HuH-7 (cell line): ENCODE measurements at regions not wholly inside any gene's neighbourhood (a gene's known extent, or its start where the extent isn't known, plus 50 kb on each side); places are given as distances from the start of the nearest gene placed in this dataset.
A peak's percentile ranks its signal among the peaks of the same experiment; 100 is the strongest.

Experiments used
- DNase-seq: peaks from one replicate; pipeline ENCODE4 v3.0.0; 2011; ENCODE audit warnings: low spot score

- no peak for DNase-seq
Observed at GRCh38 chr17:34141590-34141989, 113.5 kb upstream of the CCL2 start.

DNA sequence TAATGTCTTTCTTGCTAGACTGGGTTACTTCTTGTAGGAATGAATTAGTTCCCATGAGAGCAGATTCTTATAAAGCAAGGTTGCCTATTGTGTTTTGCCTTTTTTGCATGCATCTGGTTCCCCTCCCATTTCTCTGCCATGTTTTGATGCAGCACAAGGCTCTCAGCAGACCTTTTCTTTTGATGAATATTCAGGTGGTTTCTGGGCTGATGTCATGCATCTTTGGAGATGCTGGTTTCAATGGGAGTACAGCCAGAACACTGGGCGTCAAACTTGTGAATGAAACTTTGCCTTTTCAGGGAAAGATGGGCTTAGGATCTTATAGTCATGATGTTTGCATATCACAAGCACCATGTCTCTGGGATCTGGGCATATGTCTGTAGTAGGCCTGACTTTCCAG lies 111.7 kb upstream of the CCL2 start:
- DNase-seq, result no peak

DNA sequence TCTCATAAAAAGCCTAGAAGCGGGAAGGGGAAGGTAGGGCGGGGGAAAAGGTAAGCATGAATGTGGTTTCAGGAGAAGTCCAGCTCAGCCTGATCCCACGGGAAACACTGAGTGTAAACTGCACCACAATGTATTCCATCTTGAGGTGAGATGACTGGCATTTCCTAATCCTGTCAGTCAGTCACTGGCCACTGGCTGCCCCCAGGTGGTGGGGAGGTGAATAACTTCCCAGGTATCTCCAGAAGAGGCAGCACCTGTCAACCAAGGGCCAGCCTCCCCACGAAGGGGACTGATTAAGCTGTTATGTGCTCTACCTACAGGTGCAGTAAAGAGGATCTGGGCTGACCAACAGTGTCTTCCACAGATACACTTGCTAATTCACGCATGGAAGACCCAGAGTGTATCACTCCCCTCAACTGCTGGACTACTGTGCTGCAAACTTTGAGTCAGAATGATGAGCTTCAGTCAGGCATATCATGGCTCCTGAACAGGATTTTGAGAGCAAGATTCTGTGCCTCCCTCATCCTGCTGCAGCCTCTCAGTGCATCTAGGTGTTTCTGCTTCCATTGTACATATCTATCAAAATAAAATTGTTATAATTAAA lies 108.5 kb upstream of the CCL2 start:
- DNase-seq, result peak; percentile 30

GRCh38 chr17:34151102-34151501 lies 104.0 kb upstream of the CCL2 start:
- no peak for DNase-seq

GRCh38 chr17:34153991-34154390 lies 101.1 kb upstream of the CCL2 start:
- DNase-seq, result no peak

- DNase-seq, result no peak
Observed at GRCh38 chr17:34154961-34155730, 99.9 kb upstream of the CCL2 start.

DNA sequence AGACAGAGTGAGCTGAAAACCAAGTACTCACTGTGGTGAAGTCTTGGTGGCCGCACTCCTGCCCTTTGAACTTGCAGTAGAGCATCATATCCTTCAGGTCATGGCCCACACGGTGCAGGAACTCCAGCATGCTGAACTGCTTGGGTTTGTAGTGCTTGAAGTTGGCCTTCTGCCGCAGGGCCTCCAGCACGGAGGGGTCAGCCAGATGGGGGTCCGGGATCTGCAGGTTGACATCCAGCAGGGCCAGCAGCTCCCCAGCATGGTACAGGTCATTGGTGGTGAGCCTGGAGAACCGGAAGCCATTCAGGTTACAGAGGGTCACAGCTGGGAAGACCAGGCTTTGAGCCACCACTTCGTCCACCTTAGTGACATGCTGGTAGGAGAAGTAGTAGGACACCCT lies 99.1 kb upstream of the CCL2 start:
- no peak for DNase-seq

DNA sequence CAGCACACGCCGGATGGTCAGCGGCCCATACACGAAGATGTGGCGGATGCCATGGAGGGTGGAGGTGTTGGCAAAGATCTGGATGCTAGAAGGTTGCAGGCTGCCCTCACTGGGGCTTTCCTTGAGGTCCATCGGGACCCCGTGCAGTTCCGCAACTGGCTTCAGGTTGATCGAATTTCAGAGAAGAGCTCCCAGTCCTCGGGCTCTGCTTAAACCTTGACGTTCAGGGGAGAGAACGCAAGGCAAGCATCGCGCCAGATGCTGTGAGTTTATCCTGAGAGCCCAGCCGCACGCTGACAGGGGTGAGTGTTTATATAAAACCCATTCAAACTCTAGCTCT lies 98.7 kb upstream of the CCL2 start:
- DNase-seq, result no peak

- DNase-seq, result no peak
Observed at GRCh38 chr17:34156741-34157589, 98.1 kb upstream of the CCL2 start.

DNA sequence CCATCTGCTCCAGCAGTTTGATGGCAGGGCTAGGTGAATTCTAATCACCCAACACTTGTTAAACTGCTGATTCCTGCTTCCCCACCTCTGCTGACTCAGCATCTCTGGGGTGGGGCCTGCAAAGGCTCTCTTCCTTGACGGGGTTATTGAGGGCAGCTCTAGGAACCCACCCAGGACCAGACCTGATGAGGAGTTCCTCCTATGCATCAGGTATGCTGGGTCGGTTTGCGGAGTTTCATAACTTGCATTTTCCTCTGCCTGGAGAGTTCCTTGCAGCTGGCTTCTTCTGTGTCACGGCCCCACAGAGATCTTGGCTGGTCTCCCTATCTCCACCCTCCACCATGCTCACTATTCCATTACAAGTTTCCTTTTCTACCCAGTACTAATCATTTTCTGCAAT lies 93.4 kb upstream of the CCL2 start:
- DNase-seq, result no peak

DNA sequence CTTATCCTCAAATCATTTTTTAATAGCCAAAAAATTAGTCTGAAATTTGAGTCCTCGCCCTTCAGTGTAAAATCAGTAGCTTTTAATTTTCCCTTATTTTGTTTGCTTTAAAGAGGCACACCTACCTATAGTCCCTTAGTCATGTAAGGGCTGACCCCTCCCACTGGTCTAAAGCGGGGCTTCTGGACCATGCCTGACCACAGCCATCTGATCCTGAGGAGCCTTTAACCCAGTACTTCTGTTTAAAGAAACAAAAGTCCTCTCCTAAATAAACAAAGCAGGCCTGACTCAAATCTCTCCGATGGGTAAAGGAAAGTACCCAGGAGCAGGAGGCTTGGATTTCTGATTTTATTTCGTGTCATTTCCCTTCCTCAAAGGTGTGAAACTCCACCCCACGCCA lies 92.0 kb upstream of the CCL2 start:
- no peak for DNase-seq

DNA sequence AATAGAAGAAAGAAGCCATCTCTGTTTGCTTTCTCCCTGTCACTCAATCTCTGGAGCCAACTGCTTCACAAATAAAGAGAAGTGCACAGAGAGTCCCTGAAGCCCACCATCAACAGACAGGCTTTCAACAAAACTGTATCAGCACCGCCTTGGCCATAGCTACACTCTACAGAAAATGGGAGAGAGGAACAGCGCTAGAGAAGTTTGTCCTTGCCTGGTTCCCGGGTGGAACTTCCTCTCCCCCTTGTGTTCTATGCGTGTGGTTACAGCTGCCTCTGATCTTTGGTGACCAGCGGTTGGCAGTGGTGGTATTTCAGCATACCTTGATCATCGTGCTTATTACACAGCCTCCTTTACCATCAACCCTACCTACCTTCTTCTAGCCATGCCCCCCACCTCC lies 91.4 kb upstream of the CCL2 start:
- no peak for DNase-seq

DNA sequence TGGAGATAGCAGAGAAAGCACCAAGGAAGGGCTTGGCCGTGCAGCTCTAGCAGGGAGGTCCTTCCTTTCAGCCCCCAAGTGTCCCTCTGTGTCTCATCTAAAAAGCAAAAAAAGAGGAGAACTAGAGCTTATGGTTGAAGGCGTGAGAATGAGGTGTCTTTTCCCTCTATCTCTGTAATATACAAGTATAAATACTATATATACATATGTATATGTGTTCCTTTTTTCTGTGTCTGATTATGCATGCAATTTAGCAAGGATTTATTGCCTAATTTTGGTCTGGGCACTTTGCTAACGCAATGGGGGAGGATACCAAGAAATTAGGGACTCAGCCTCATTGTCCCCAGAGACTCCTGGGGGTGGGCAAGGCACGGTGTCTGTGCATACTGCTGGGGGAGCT lies 90.2 kb upstream of the CCL2 start:
- DNase-seq, result no peak

DNA sequence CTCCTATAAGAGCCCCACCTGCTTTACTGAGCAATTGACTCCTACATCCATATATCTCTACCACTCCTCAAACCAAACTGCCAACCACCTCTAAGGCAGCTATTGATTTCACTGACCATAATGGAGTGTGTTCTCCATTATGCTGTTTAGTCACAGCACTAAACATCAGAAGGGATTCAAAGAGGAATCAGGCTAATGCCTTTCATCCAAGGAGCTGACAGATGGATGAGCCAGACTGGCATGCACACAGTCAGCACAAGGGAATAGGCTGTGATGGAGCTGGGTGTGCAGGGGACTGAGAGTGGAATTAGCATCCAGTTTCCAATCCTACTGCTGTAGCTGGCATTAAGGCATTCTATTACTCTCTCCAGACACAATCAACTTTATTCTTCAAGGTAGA lies 88.7 kb upstream of the CCL2 start:
- DNase-seq, result no peak

DNA sequence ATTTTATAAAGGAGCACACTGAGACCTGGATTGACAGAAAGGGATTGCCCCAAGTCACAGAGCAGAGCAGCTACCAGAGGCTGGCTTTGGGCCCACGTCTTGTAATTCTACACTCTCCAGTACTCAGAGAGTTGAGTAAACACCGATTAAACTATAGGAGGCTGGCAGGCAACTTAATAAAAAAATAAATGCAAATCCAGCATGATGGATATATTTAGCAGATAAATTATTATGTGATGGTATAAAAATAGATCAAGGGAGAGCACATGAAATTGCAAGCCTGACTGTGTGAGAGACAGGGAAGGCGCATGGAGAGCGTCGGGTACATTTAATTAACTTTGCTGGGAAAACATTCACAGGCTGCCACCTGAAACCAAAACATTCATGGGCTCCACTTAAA lies 87.7 kb upstream of the CCL2 start:
- no peak for DNase-seq

DNA sequence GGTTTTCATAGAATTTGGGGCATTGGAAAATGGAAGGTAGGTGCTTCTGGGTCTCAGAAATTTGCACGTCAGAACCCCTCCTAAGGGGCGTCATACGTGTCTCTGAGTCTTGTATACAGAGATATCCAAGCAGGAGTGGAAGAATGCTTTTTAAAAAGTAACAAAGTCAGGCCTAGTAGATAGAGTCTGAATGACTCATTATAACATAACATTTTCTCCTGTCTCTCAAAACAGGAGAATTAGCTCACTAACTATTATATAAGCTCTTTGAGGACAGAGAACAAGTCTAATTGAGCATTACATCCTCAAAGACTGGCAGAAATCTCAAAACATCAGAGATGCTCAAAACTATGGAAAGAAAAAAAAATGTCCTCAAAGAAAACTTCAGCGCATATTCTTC lies 86.1 kb upstream of the CCL2 start:
- DNase-seq, result no peak

DNA sequence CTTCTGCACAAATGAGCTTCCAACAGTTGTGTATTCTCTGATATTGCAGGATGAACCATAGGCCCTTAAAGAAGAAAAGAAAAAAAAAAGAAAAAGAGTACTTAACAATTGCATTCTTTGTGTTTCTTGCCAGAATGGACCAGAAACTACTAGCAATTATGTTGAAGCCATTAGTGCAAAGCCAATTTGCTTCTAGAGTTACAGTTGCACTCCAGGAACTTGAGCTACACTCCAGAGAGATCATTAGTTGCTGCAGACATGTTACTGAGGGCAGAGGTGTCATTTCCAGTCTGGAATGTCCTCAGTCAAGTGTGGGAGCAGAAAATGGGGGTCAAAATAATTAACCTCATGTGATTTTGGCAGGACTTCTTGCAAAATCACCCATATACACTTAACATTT lies 85.6 kb upstream of the CCL2 start:
- DNase-seq, result no peak

GRCh38 chr17:34171245-34171818 lies 83.8 kb upstream of the CCL2 start:
- DNase-seq, result peak; percentile 44

- DNase-seq, result no peak
Observed at GRCh38 chr17:34172390-34172918, 82.6 kb upstream of the CCL2 start.

- DNase-seq, result no peak
Observed at GRCh38 chr17:34173241-34173640, 81.8 kb upstream of the CCL2 start.

GRCh38 chr17:34174496-34174895 lies 80.6 kb upstream of the CCL2 start:
- DNase-seq, result no peak

- DNase-seq, result no peak
Observed at GRCh38 chr17:34176440-34176839, 78.6 kb upstream of the CCL2 start.

- DNase-seq, result no peak
Observed at GRCh38 chr17:34177642-34178041, 77.4 kb upstream of the CCL2 start.
